Brain microvascular endothelial cell (primary cell): ENCODE measurements at regions not wholly inside any gene's neighbourhood (a gene's known extent, or its start where the extent isn't known, plus 50 kb on each side); places are given as distances from the start of the nearest gene placed in this dataset.
"Not testable (repeated sequence)": the region's sequence is repeated elsewhere in the genome, so short reads cannot be mapped to it uniquely, and the experiment has no call there.

ENCODE experiments used
- DNase-seq: peaks from one replicate; pipeline ENCODE4 v3.0.0-alpha.2; 2020
- H3K27ac ChIP-seq: fragments of 250-450 bp; sonication (Bioruptor Pico); 2 replicates; pipeline ENCODE4 v1.5.1; 2020; ENCODE audit warnings: mild to moderate bottlenecking, moderate library complexity
- H3K27me3 ChIP-seq: fragments of 250-450 bp; sonication (Bioruptor Pico); replicated peaks from 2 replicates; pipeline ENCODE4 v1.5.1; 2020; ENCODE audit warnings: mild to moderate bottlenecking
- H3K36me3 ChIP-seq: fragments of 250-450 bp; sonication (Bioruptor Pico); replicated peaks from 2 replicates; pipeline ENCODE4 v1.5.1; 2020; ENCODE audit warnings: mild to moderate bottlenecking
- H3K4me3 ChIP-seq: 2 replicates; pipeline ENCODE4 v1.5.1; 2011; ENCODE audit warnings: low read depth, mild to moderate bottlenecking, control low read depth, low read length, moderate library complexity
- in situ Hi-C: cut with HindIII; loops from 2 replicates; pipeline ENCODE4 v1.10.0; 2017; ENCODE audit warnings: low sequenced_read_pairs, low pct_ligation_motif_present
- TF ChIP-seq, protein P1 (sequence below): IDR thresholded peaks from 2 replicates; pipeline ENCODE4 v1.5.1; 2011; ENCODE audit warnings: low read depth, mild to moderate bottlenecking, moderate library complexity, low read length, control low read depth, inconsistent platforms; ENCODE audit errors: missing control alignments

DNA sequence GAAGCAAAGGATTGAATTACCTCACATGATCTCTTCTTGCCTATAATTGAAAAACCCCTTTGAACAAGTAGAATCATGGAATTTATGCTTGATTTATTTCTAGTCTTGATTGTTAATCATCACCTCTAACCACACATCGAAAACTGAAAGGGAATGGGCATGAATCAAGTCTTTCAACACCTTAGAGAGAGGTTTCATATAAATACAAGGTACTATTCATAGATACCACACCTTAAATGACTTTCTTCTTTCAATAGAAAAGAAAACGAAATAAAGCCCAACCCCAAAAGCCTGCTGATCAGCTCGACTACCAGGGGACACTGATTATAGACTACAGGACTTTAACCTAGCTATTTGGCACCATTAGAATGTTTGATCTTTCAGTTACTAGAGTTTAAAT, 128.6 kb upstream of the PTPRZ1 start:
- Histone ChIP-seq H3K36me3 (no peaks in the 10 kb centered on the region), H3K4me3 (no peak overlapping the region), H3K27ac (no peak overlapping the region), H3K27me3 (no peaks in the 10 kb centered on the region)
- in situ Hi-C loops: no loop called here
- TF ChIP-seq, protein P1, sequence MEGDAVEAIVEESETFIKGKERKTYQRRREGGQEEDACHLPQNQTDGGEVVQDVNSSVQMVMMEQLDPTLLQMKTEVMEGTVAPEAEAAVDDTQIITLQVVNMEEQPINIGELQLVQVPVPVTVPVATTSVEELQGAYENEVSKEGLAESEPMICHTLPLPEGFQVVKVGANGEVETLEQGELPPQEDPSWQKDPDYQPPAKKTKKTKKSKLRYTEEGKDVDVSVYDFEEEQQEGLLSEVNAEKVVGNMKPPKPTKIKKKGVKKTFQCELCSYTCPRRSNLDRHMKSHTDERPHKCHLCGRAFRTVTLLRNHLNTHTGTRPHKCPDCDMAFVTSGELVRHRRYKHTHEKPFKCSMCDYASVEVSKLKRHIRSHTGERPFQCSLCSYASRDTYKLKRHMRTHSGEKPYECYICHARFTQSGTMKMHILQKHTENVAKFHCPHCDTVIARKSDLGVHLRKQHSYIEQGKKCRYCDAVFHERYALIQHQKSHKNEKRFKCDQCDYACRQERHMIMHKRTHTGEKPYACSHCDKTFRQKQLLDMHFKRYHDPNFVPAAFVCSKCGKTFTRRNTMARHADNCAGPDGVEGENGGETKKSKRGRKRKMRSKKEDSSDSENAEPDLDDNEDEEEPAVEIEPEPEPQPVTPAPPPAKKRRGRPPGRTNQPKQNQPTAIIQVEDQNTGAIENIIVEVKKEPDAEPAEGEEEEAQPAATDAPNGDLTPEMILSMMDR: no peak
- DNase-seq: no peak

DNA sequence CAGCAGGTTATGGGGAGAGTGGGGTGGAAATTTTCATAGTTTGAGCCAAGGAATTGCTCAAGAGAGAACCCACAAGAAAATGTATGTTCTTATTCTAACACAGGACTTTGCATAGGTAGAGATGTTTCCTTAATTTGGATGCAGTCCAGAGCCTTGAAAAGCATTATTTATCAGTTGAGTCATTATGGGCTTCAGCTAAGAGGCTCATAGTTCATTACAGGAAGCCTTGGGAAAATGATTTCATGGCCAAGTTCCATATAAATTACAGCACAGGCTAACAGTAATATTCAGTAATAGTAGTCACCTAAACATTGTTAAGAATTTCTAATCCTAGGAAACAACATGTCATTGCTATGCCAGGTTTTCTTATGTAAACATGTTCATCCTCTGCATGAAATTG, 131.1 kb upstream of the PTPRZ1 start:
- H3K4me3 ChIP-seq: no peak overlapping the region
- no peak overlapping the region for H3K27ac ChIP-seq
- no peaks in the 10 kb centered on the region for H3K27me3 ChIP-seq
- no peaks in the 10 kb centered on the region for H3K36me3 ChIP-seq
- DNase-seq: no peak
- in situ Hi-C loops: no loop called here
- TF ChIP-seq, protein P1: no peak

DNA sequence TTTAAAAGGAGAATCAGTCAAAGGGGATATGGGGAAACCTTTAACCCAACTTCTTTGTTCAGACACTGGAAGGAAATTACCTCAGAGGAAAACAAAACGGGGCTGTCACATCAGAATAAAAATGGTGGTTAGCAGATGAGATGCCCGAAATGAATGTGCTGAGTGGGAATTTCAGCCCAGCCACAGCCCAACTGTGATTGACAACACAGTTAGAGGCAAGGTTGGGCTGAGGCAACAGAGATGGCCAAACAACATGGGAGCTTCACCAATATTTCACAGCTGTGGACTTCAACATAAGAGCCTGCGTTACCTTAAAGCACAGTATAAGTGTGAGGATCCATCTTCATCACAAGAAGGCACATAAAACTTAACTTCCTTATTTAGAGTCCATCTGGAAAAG, 133.5 kb upstream of the PTPRZ1 start:
- no peaks in the 10 kb centered on the region for H3K27me3 ChIP-seq
- H3K27ac ChIP-seq: no peak overlapping the region
- in situ Hi-C loops: no loop called here
- H3K4me3 ChIP-seq: no peak overlapping the region
- DNase-seq: no peak
- H3K36me3 ChIP-seq: no peaks in the 10 kb centered on the region
- TF ChIP-seq, protein P1: no peak

DNA sequence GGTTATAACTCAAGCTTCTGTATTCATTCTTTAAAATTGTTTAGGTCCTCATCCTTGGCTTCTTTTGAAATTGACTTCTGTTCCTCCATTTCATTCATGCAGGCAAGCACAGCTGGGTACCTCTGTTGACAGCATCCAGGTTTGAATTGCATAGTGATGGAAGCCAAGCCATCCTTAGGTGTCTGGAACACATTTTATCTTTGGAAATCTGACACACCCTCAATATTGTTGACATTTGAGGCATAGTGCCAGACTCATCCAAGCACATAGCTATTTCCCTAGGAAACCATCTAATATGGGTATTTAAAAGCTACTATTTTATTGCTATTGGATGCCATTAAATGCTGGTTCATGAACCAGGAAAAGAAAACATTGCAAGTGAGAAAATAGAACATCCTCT, 142.1 kb upstream of the PTPRZ1 start:
- no peaks in the 10 kb centered on the region for H3K27me3 ChIP-seq
- in situ Hi-C loops: no loop called here
- H3K36me3 ChIP-seq: no peaks in the 10 kb centered on the region
- TF ChIP-seq, protein P1: no peak
- H3K4me3 ChIP-seq: no peak overlapping the region
- no peak overlapping the region for H3K27ac ChIP-seq
- no peak for DNase-seq

DNA sequence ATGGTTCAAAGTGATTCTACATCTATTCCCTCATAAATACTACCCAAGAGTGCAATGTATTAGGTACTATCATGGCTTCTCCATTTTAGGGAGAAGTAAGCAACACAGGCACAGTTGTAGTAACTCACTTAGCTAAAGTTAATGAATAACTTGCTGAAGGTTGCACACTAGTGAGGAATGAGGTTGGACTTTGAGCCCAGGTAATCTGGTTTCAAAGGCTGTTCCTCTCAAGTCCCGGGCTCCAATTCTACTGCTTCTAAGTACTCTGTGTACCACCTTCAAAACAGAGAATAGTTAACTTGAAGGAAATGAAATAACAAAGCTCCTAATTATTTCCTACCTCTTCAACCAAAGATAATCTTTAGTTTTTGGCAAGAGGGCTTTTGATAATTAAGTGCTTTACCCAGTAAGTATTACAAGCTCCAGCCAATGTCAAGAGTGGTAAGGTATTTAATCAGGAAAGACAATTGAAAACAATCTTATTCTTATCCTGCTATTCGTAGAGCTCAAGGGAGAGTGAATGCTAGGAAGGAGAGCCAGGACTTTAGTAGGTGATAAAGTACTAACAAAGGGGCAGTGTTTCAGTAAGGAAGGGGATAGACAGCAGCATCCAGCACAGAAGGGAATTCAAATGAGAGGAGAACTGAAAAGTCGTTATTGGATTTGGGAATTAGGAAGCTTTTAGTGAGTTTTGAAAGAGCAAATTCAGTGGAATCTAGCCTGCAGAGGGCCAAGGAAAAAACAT, 158.2 kb upstream of the PTPRZ1 start:
- Histone ChIP-seq H3K27ac (no peak overlapping the region), H3K27me3 (no peaks in the 10 kb centered on the region), H3K36me3 (no peaks in the 10 kb centered on the region), H3K4me3 (no peak overlapping the region)
- DNase-seq: no peak
- TF ChIP-seq, protein P1: no peak
- in situ Hi-C loops: no loop called here

DNA sequence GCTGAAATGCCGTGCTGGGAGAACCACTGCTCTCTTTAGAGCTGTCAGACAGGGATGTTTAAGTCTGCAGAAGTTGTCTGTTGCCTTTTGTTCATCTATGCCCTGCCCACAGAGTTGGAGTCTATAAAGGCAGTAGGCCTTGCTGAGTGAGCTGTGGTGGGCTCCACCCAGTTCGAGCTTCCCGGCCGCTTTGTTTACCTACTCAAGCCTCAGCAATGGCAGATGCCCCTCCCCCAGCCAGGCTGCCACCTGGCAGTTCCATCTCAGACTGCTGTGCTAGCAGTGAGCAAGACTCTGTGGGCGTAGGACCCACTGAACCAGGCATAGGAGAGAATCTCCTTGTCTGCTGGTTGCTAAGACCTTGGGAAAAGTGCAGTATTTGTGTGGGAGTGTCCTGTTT, 160.0 kb upstream of the PTPRZ1 start:
- in situ Hi-C loops, H3K4me3 ChIP-seq, H3K27ac ChIP-seq, DNase-seq, H3K27me3 ChIP-seq, H3K36me3 ChIP-seq: not testable (repeated sequence)
